ENCODE measurements at regions not wholly inside any gene's neighbourhood (a gene's known extent, or its start where the extent isn't known, plus 50 kb on each side); places are given as distances from the start of the nearest gene placed in this dataset.

DNA sequence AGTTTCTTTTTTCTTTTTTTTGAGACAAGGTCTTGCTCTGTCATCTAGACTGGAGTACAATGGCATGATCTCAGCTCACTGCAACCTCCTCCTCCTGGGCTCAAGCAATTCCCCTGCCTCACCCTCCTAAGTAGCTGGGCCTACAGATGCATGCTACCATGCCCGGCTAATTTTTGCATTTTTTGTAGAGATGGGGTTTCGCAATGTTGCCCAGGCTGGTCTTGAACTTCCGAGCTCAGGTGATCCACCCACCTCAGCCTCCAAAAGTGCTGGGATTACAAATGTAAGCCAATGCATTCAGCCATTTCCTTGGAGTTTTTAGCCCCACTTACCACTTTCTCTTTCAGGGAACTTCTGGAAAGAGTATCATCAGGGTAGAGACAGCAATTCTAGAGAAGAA lies 153.3 kb upstream of the THSD7B start:
- Histone ChIP-seq H3K4ac (ENCODE audit: low read depth in 1 of 2, low read length in 2 of 2) (no peak overlapping the region), H2AFZ (ENCODE audit: low read depth, low read length) (no peak overlapping the region), H3K36me3 (ENCODE audit: control insufficient read depth in 1 of 2, insufficient read depth in 2 of 2, low read depth in 1 of 2, low read length in 2 of 2) (no peaks in the 10 kb centered on the region), H2BK15ac (ENCODE audit: low read depth, poor library complexity, severe bottlenecking) (no peak overlapping the region), H2BK5ac (ENCODE audit: low read depth, low read length, poor library complexity, severe bottlenecking) (no peak overlapping the region), H2BK120ac (ENCODE audit: low read depth, low read length) (no peak overlapping the region), H2AK5ac (ENCODE audit: low read length, severe bottlenecking) (no peak overlapping the region), H3K4me3 (ENCODE audit: insufficient read depth in 1 of 2, low read depth in 1 of 2, low read length in 2 of 2) (no peak overlapping the region), H3K18ac (ENCODE audit: low read depth in 1 of 2, low read length in 2 of 2) (no peak overlapping the region), H3K9ac (ENCODE audit: low read length) (no peak overlapping the region), H4K8ac (ENCODE audit: low read length) (no peak overlapping the region), H3K9me3 (ENCODE audit: control insufficient read depth, low read length) (peaks cover 4% of the 10 kb centered on the region), H3K27me3 (ENCODE audit: control insufficient read depth in 1 of 2, insufficient read depth in 1 of 2, low read length in 2 of 2) (no peaks in the 10 kb centered on the region), H3K4me2 (ENCODE audit: low read length, poor library complexity, severe bottlenecking) (no peak overlapping the region), H4K91ac (ENCODE audit: low read length) (no peak overlapping the region), H3K4me1 (ENCODE audit: control insufficient read depth, insufficient read depth, low read depth, low read length) (no peaks in the 10 kb centered on the region), H3K14ac (ENCODE audit: low read length in 2 of 2) (no peak overlapping the region), H3K23ac (ENCODE audit: low read length in 2 of 2) (no peak overlapping the region), H3K79me1 (replicated peaks; ENCODE audit: low read length, poor library complexity, severe bottlenecking) (no peaks in the 10 kb centered on the region), H3K27ac (ENCODE audit: low read length, poor library complexity, severe bottlenecking) (no peak overlapping the region), H2BK12ac (ENCODE audit: low read length in 2 of 2) (no peak overlapping the region)
- DNase-seq, result no peak
- 76% methylated on average over 3 of the region's 3 CpGs for WGBS

- Histone ChIP-seq H3K27ac (ENCODE audit: low read length, poor library complexity, severe bottlenecking) (no peak overlapping the region), H2BK15ac (ENCODE audit: low read depth, poor library complexity, severe bottlenecking) (no peak overlapping the region), H4K8ac (ENCODE audit: low read length) (no peak overlapping the region), H3K9me3 (ENCODE audit: control insufficient read depth, low read length) (peaks cover 4% of the 10 kb centered on the region), H3K4me2 (ENCODE audit: low read length, poor library complexity, severe bottlenecking) (no peak overlapping the region), H2BK12ac (ENCODE audit: low read length in 2 of 2) (no peak overlapping the region), H3K9ac (ENCODE audit: low read length) (no peak overlapping the region), H2AK5ac (ENCODE audit: low read length, severe bottlenecking) (no peak overlapping the region), H3K14ac (ENCODE audit: low read length in 2 of 2) (no peak overlapping the region), H2BK120ac (ENCODE audit: low read depth, low read length) (no peak overlapping the region), H2AFZ (ENCODE audit: low read depth, low read length) (no peak overlapping the region), H3K79me1 (replicated peaks; ENCODE audit: low read length, poor library complexity, severe bottlenecking) (no peaks in the 10 kb centered on the region), H3K27me3 (ENCODE audit: control insufficient read depth in 1 of 2, insufficient read depth in 1 of 2, low read length in 2 of 2) (no peaks in the 10 kb centered on the region), H3K23ac (ENCODE audit: low read length in 2 of 2) (no peak overlapping the region), H2BK5ac (ENCODE audit: low read depth, low read length, poor library complexity, severe bottlenecking) (no peak overlapping the region), H4K91ac (ENCODE audit: low read length) (no peak overlapping the region), H3K4ac (ENCODE audit: low read depth in 1 of 2, low read length in 2 of 2) (no peak overlapping the region), H3K36me3 (ENCODE audit: control insufficient read depth in 1 of 2, insufficient read depth in 2 of 2, low read depth in 1 of 2, low read length in 2 of 2) (no peaks in the 10 kb centered on the region), H3K18ac (ENCODE audit: low read depth in 1 of 2, low read length in 2 of 2) (no peak overlapping the region), H3K4me3 (ENCODE audit: insufficient read depth in 1 of 2, low read depth in 1 of 2, low read length in 2 of 2) (no peak overlapping the region), H3K4me1 (ENCODE audit: control insufficient read depth, insufficient read depth, low read depth, low read length) (no peaks in the 10 kb centered on the region)
- WGBS, result 32% methylated on average over 1 of the region's 1 CpG
- no peak for DNase-seq
Measured at GRCh38 chr2:136611451-136611850, 153.9 kb upstream of the THSD7B start.

GRCh38 chr2:136582628-136583205 lies 182.6 kb upstream of the THSD7B start:
- H4K8ac ChIP-seq (ENCODE audit: low read length), result no peak overlapping the region
- no peak overlapping the region for H3K4me3 ChIP-seq (ENCODE audit: insufficient read depth in 1 of 2, low read depth in 1 of 2, low read length in 2 of 2)
- H2BK120ac ChIP-seq (ENCODE audit: low read depth, low read length), result no peak overlapping the region
- no peak overlapping the region for H3K18ac ChIP-seq (ENCODE audit: low read depth in 1 of 2, low read length in 2 of 2)
- no peaks in the 10 kb centered on the region for H3K4me1 ChIP-seq (ENCODE audit: control insufficient read depth, insufficient read depth, low read depth, low read length)
- H2AK5ac ChIP-seq (ENCODE audit: low read length, severe bottlenecking), result no peak overlapping the region
- H3K36me3 ChIP-seq (ENCODE audit: control insufficient read depth in 1 of 2, insufficient read depth in 2 of 2, low read depth in 1 of 2, low read length in 2 of 2), result no peaks in the 10 kb centered on the region
- H3K79me1 ChIP-seq (replicated peaks; ENCODE audit: low read length, poor library complexity, severe bottlenecking), result no peaks in the 10 kb centered on the region
- H3K27ac ChIP-seq (ENCODE audit: low read length, poor library complexity, severe bottlenecking), result no peak overlapping the region
- no peak overlapping the region for H2BK15ac ChIP-seq (ENCODE audit: low read depth, poor library complexity, severe bottlenecking)
- no peak for DNase-seq
- 28% methylated on average over 4 of the region's 4 CpGs for WGBS
- no peaks in the 10 kb centered on the region for H3K27me3 ChIP-seq (ENCODE audit: control insufficient read depth in 1 of 2, insufficient read depth in 1 of 2, low read length in 2 of 2)
- no peak overlapping the region for H3K4ac ChIP-seq (ENCODE audit: low read depth in 1 of 2, low read length in 2 of 2)
- H3K23ac ChIP-seq (ENCODE audit: low read length in 2 of 2), result no peak overlapping the region
- no peak overlapping the region for H4K91ac ChIP-seq (ENCODE audit: low read length)
- H3K14ac ChIP-seq (ENCODE audit: low read length in 2 of 2), result no peak overlapping the region
- peaks cover 9% of the 10 kb centered on the region for H3K9me3 ChIP-seq (ENCODE audit: control insufficient read depth, low read length)
- H2BK5ac ChIP-seq (ENCODE audit: low read depth, low read length, poor library complexity, severe bottlenecking), result no peak overlapping the region
- H3K9ac ChIP-seq (ENCODE audit: low read length), result no peak overlapping the region
- H2BK12ac ChIP-seq (ENCODE audit: low read length in 2 of 2), result no peak overlapping the region
- no peak overlapping the region for H2AFZ ChIP-seq (ENCODE audit: low read depth, low read length)
- no peak overlapping the region for H3K4me2 ChIP-seq (ENCODE audit: low read length, poor library complexity, severe bottlenecking)

- Histone ChIP-seq H2AFZ (ENCODE audit: low read depth, low read length) (no peak overlapping the region), H3K27me3 (ENCODE audit: control insufficient read depth in 1 of 2, insufficient read depth in 1 of 2, low read length in 2 of 2) (no peaks in the 10 kb centered on the region), H3K9ac (ENCODE audit: low read length) (no peak overlapping the region), H2BK120ac (ENCODE audit: low read depth, low read length) (no peak overlapping the region), H2BK5ac (ENCODE audit: low read depth, low read length, poor library complexity, severe bottlenecking) (no peak overlapping the region), H3K27ac (ENCODE audit: low read length, poor library complexity, severe bottlenecking) (no peak overlapping the region), H3K4me3 (ENCODE audit: insufficient read depth in 1 of 2, low read depth in 1 of 2, low read length in 2 of 2) (no peak overlapping the region), H4K91ac (ENCODE audit: low read length) (no peak overlapping the region), H3K4me2 (ENCODE audit: low read length, poor library complexity, severe bottlenecking) (no peak overlapping the region), H3K9me3 (ENCODE audit: control insufficient read depth, low read length) (no peaks in the 10 kb centered on the region), H3K79me1 (replicated peaks; ENCODE audit: low read length, poor library complexity, severe bottlenecking) (no peaks in the 10 kb centered on the region), H3K14ac (ENCODE audit: low read length in 2 of 2) (no peak overlapping the region), H3K18ac (ENCODE audit: low read depth in 1 of 2, low read length in 2 of 2) (no peak overlapping the region), H2AK5ac (ENCODE audit: low read length, severe bottlenecking) (no peak overlapping the region), H4K8ac (ENCODE audit: low read length) (no peak overlapping the region), H2BK12ac (ENCODE audit: low read length in 2 of 2) (no peak overlapping the region), H3K4me1 (ENCODE audit: control insufficient read depth, insufficient read depth, low read depth, low read length) (no peaks in the 10 kb centered on the region), H2BK15ac (ENCODE audit: low read depth, poor library complexity, severe bottlenecking) (no peak overlapping the region), H3K36me3 (ENCODE audit: control insufficient read depth in 1 of 2, insufficient read depth in 2 of 2, low read depth in 1 of 2, low read length in 2 of 2) (no peaks in the 10 kb centered on the region), H3K23ac (ENCODE audit: low read length in 2 of 2) (no peak overlapping the region), H3K4ac (ENCODE audit: low read depth in 1 of 2, low read length in 2 of 2) (no peak overlapping the region)
- 22% methylated on average over 2 of the region's 2 CpGs for WGBS
- DNase-seq, result no peak
Measured at GRCh38 chr2:136572335-136572734, 193.0 kb upstream of the THSD7B start.
